Neural crest cell (in vitro differentiated cells): ENCODE measurements at regions not wholly inside any gene's neighbourhood (a gene's known extent, or its start where the extent isn't known, plus 50 kb on each side); places are given as distances from the start of the nearest gene placed in this dataset.

ENCODE experiments used
- DNase-seq: peaks from one replicate; pipeline ENCODE4 v3.0.0; 2021; ENCODE audit warnings: low read depth, mixed read lengths, low spot score
- H3K27ac Mint-ChIP-seq: one replicate; pipeline ENCODE4 v1.8.0; 2021; ENCODE audit warnings: mild to moderate bottlenecking, mixed read lengths; ENCODE audit not compliant: unreplicated experiment
- H3K27me3 Mint-ChIP-seq: 2 replicates; pipeline ENCODE4 v1.8.0; 2021; ENCODE audit warnings: low read depth, mild to moderate bottlenecking, mixed read lengths
- H3K36me3 Mint-ChIP-seq: 2 replicates; pipeline ENCODE4 v1.8.0; 2021; ENCODE audit warnings: low read depth, mild to moderate bottlenecking, mixed read lengths
- H3K4me1 Mint-ChIP-seq: 2 replicates; pipeline ENCODE4 v1.8.0; 2021; ENCODE audit warnings: mixed read lengths
- H3K4me3 Mint-ChIP-seq: one replicate; pipeline ENCODE4 v1.8.0; 2021; ENCODE audit warnings: mild to moderate bottlenecking, mixed read lengths
- H3K9me3 Mint-ChIP-seq: 2 replicates; pipeline ENCODE4 v1.8.0; 2021; ENCODE audit warnings: mixed read lengths
- CTCF ChIP-seq: fragments of 200-600 bp; sonication (generic); conservative IDR thresholded peaks from 2 replicates; pipeline ENCODE4 v1.5.0; 2021; ENCODE audit warnings: antibody characterized with exemption, mild to moderate bottlenecking

- no peak overlapping the region for H3K27ac Mint-ChIP-seq
- TF ChIP-seq CTCF = no peak
- H3K36me3 Mint-ChIP-seq = peaks cover 17% of the 10 kb centered on the region
- H3K4me1 Mint-ChIP-seq = no peaks in the 10 kb centered on the region
- H3K4me3 Mint-ChIP-seq = no peak overlapping the region
- DNase-seq = no peak
- no peaks in the 10 kb centered on the region for H3K27me3 Mint-ChIP-seq
- H3K9me3 Mint-ChIP-seq = peaks cover 27% of the 10 kb centered on the region
These were observed 601.0 kb upstream of the ACO1 start for GRCh38 chr9:31783491-31783890.

DNA sequence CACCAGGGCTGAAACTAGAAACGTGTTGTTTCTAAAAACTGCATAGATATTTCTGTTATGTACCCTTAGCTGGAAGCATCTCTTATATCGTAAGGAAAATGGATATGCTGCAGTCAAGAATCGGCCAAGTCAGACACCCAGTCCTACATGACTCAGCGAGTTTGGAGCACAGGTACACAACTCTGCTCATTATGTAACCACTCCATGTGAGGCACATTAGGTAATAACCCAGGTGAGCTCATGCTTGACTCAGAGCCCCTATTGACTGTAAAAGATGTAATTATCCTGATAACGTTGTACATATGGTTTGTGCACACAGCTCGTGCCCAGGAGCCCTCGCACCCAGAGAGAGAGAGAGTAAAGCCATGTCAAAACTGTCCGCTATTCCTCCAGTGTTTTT lies 593.7 kb upstream of the ACO1 start:
- H3K4me3 Mint-ChIP-seq = no peak overlapping the region
- peaks cover 3% of the 10 kb centered on the region for H3K36me3 Mint-ChIP-seq
- no peak overlapping the region for H3K27ac Mint-ChIP-seq
- no peak for TF ChIP-seq CTCF
- no peak for DNase-seq
- no peaks in the 10 kb centered on the region for H3K27me3 Mint-ChIP-seq
- peaks cover 6% of the 10 kb centered on the region for H3K9me3 Mint-ChIP-seq
- peaks cover 6% of the 10 kb centered on the region for H3K4me1 Mint-ChIP-seq

GRCh38 chr9:31799953-31800609 lies 584.4 kb upstream of the ACO1 start:
- H3K9me3 Mint-ChIP-seq = no peaks in the 10 kb centered on the region
- no peaks in the 10 kb centered on the region for H3K4me1 Mint-ChIP-seq
- H3K27ac Mint-ChIP-seq = no peak overlapping the region
- H3K27me3 Mint-ChIP-seq = no peaks in the 10 kb centered on the region
- H3K36me3 Mint-ChIP-seq = no peaks in the 10 kb centered on the region
- TF ChIP-seq CTCF = peak; percentile 81
- DNase-seq = no peak
- H3K4me3 Mint-ChIP-seq = no peak overlapping the region

DNA sequence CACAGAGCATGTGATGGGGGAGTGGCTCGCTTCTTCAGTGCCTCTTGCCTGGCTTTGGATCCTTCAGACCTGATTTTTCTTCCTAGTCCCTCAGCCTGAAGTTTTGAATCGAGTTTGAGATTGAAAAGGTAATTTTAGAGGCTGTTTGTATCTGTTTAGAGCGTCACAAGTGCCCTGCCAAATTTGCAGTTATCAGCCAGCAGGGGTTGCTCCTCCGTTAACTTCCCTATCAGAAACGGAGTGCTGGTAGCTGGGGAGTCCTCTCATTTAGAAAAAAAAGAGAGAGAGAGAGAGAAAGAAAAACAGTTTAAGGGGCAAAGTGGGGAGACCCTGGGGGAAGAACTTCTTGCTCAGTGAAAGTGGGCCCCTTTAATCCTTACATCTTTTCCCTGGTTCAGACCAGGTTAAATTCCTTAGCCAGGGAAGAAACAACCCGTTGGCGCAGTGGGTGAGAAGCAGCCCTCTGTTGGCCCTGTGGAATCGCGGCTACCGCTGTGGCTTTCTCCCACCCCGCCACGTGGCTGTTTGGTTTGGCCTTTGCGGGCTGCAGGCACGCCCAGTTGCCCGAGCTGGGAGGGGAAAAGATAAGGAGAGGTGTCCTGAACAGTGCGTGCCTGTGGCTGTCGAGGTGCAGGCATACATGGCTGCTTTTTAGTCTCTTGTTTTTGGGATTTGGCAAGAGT lies 576.7 kb upstream of the ACO1 start:
- Mint-ChIP-seq H3K4me3 (no peak overlapping the region), H3K27ac (no peak overlapping the region), H3K4me1 (no peaks in the 10 kb centered on the region), H3K27me3 (no peaks in the 10 kb centered on the region), H3K9me3 (no peaks in the 10 kb centered on the region), H3K36me3 (no peaks in the 10 kb centered on the region)
- DNase-seq = no peak
- TF ChIP-seq CTCF = peak; percentile 40

DNA sequence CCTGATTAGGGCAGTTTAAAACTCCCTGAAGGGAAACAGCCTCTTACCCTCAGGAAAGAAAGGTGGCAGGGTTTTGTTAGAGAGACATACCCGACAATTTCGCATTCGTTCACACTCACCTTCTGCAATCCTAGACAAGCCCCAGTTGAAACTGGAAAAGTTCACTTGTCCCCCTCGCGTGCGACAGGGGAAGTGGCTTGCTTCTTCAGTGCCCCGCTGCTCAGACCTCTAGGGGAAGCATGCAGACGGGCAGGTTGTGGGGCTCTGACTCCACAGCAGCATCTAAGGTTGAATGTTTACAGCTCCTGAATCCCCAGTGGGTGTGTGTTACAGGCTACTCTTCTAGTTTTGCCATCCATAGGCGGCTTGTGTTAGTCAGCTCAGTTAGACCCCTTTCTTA lies 575.7 kb upstream of the ACO1 start:
- Mint-ChIP-seq H3K4me3 (no peak overlapping the region), H3K36me3 (no peaks in the 10 kb centered on the region), H3K9me3 (no peaks in the 10 kb centered on the region), H3K27ac (no peak overlapping the region), H3K4me1 (no peaks in the 10 kb centered on the region), H3K27me3 (no peaks in the 10 kb centered on the region)
- no peak for TF ChIP-seq CTCF
- no peak for DNase-seq
